ENCODE measurements at regions not wholly inside any gene's neighbourhood (a gene's known extent, or its start where the extent isn't known, plus 50 kb on each side); places are given as distances from the start of the nearest gene placed in this dataset.

DNA sequence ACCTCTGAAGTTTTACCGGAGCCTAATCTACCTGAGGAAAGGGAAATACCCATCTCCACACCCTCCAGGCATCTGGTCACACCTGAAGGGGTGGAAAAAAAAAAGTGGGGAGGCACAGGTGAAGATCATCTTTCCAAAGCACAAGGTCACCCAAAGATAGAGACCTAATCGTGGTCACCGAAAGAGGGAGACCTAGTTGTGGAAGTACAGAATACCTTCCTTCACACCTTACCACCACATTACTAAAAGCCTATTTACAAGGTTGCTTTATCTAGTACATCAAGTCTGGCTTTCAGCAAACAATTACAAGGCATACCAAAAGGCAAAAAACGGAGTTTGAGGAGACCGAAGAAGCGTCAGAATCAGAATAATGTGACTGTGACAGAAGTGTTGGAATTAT is 110.0 kb upstream of the ARPP21 start:
- DNase-seq, result no peak

DNA sequence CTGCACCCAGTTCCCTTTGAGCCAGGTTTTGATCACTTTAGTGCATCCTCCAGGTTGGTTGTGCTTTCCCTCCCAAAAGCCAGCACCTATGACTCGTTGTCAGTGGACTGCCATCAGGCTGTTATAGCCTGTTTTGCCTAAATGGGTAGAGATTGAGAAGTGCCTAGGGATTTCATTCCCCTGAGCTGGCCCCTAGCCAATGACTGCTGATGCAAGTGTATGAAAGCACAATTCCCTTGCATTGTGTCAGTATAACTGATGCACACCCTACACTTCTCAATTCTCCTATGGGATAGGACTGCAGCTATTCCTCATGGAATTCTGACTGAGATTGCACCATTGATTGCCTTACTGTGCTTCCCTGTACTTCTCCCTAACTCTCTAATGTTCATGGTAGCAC is 102.1 kb upstream of the ARPP21 start:
- DNase-seq, result no peak

DNA sequence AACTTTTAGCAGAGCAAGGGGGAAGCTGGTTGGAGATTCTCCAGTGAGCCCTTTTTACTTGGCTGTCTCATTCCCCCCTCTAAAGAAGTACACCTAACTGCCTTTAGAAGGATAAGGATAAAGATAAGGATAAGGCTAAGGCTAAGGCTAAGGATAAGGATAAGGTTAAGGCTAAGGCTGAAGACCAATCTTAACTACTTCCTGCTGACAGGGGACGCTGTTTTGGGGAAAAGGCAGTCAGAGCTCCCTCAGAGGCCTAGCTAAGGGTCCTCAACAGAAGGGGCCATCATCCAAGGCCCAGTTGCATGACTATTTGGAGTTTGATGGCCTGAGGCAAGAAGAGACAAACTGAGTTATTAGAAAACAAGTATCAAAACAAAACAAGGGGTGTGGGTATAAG is 94.3 kb upstream of the ARPP21 start:
- no peak for DNase-seq

DNA sequence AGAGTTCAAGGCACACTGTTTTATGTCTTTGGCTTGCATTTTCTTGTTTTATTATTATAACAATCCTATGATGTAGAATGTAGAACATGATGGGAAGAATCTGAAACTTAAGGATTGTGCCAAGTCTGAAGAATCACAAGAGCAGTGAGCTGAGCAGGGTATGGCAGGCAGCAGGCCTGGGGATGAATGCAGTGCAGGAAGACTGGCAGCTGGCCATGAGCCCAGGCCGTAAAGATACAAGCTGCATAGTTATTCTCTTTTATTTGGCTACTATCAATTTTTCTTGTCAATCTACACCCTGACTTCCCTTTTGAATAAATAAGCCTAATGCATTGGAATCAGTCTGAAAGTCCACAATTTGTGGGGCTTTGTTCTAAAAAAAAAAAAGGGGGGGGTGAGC is 89.6 kb upstream of the ARPP21 start:
- DNase-seq, result no peak

DNA sequence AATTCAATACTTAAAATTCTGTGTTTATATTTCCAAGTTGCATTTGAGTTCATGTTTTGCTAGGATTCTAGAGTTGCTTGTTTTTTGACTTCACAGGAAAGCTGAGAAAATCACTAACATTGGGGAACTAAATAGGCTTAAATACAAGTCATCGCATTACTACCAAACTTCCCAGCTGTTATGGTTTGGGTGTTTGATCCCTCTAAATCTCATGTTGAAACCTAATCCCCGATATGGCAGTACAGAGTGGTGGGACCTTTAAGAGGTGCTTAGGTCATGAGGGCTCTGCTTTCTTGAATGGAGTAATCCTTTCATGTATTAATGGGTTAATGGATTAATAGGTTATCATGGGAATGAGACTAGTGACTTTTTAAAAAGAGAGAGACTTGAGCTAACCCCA is 77.2 kb upstream of the ARPP21 start:
- no peak for DNase-seq

DNA sequence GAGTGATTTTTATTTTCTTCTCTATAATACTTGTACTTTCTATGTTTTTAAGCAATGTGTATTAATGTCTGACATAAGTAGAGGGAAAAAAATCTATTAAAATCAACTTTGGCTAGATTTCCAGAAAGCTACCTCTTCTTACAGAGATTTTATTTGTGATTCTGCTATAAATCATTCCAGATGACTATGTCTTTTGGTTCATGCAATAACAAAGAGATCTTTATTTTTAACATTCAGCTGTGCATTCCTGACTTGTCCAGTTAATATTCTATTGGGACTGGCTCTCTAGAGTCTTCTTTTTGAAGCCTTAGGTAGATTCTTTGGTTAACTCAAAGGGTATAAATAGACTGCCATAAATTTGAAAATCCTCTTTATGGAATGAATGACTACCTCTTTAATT is 74.3 kb upstream of the ARPP21 start:
- no peak for DNase-seq

All from cerebellar nuclear complex (tissue), 1 donor.